HG03108 (cell line): ENCODE measurements at regions not wholly inside any gene's neighbourhood (a gene's known extent, or its start where the extent isn't known, plus 50 kb on each side); places are given as distances from the start of the nearest gene placed in this dataset.

Experiments used
- ATAC-seq: cut with Tn5 transposase; IDR thresholded peaks from one replicate; pipeline ENCODE4 v1.9.1; 2021; ENCODE audit warnings: moderate library complexity; ENCODE audit not compliant: unreplicated experiment

DNA sequence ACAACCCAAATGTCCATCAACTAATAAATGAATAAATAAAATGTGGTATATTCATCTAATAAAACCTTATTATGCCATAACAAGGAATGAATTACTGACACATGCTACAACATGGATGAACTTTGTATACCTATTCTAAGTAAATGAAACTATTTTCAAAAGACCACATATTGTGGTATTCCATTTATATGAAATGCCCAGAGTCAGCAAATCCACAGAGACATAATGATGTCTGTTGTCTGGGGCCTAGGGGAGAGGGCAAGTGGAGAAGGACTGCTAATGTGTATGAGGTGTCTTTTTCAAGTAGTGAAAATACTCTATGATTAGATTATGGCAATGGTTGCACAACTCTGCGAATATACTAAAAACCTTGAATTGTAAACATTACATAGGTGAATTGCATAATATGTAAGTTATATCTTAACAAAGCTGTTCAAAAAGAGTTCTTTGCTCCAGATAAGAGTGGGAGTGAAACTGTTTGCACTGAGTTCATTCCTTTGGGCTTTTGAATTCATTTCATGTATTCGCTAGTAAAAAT is 464.2 kb downstream of the NUF2 start:
- ATAC-seq: no peak

DNA sequence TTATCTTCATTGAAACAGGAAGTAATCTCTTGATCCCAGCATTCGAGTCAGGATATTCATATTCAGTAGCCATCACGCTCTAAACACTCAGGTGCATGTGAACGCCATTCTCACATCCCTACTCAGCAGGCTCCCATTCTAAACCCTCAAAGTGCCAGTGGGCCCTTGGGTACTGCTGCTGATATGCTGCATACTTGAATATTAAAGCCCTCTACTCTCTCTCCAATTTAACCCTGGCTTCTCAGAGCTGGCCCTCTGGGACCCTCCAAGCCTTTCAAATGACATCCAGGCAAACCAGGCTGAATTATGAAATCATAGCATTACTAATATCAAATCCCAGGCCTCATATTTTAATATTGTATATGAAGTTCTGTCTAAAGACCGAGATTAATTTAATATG is 468.2 kb downstream of the NUF2 start:
- no peak for ATAC-seq

DNA sequence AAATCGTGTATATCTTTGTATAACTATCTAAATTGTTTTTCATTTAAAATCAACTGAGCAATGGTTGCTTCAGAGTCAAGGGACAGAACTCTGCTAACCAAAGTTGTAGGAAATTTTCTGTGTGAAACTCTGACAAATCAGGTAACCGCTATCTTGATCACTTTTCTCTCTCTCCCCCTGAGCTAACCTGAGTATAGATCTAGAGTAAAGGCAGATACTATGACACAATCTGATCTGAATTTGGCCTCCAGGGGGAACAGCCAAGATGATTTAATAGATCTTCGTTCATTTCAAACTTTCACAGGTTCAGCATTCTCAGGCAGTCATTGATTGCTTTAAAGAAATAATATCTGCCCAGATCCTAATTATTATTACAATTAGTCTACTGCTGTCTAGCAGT is 472.8 kb downstream of the NUF2 start:
- no peak for ATAC-seq

DNA sequence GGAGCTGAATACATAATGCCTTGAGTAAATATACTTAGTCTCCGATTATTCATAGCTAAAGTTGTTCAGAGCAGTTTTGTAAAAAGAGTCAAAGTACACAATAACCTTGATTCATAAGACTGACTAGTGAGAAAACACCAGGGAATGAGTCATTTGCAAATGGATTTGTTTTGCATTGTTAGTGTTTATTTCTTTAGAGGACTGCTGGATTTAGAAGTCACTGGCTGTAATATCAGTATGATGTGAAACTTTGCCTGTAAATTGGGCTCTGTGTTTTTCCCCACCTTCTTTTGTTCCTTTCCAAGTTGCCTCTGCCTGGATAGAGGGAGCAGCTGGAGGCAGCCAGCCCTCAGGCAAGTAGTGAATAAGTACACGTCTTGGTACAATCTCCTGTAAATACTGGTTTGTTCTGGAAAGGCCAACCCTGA is 474.7 kb downstream of the NUF2 start:
- no peak for ATAC-seq

DNA sequence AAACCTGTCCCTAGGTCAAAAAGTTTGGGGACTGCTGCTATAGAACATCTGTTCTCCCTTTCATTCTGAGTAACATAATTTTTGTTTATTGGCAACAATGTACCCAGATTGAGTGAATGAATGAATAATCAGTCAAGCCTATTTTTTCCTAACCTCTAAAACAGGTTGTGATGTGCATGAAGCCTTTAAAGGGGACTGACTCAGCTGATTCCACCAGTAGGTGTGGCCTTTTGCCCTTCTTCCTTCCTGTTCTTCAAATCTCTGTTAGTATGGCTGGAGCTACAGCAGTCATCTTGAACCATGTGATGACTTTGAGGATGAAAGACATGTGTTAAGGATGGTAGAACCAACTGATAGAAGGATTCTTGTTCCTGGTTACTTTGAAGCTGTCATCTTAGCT is 476.1 kb downstream of the NUF2 start:
- ATAC-seq: no peak

DNA sequence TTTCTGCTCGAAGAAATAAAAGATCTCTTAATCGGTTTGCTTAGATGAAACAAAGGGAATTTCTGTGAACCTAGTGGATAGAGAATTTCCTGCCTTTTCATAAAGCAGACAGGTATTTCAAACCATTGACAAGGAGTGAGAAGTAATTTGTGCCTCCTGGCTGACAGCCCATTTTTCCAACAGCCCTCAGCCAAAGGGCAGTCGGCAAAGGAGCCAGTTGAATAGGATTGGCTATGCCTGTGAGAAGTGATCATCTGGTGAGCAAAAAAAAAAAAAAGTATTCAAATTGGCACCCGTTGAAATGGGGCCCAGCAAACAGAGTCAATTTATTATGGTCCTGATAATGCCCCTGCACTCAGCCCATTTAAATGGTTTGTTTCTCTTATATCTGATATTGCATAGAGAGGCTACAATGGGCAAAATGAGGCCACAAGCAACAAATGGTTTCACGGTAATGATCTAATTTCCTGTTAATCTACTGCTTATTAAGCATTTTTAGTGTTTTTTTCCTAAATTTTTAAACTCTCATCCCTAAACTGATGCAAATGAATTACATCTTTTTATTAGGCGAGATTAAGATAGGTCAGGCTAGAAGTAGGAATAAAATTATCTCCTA is 477.5 kb downstream of the NUF2 start:
- ATAC-seq: no peak

DNA sequence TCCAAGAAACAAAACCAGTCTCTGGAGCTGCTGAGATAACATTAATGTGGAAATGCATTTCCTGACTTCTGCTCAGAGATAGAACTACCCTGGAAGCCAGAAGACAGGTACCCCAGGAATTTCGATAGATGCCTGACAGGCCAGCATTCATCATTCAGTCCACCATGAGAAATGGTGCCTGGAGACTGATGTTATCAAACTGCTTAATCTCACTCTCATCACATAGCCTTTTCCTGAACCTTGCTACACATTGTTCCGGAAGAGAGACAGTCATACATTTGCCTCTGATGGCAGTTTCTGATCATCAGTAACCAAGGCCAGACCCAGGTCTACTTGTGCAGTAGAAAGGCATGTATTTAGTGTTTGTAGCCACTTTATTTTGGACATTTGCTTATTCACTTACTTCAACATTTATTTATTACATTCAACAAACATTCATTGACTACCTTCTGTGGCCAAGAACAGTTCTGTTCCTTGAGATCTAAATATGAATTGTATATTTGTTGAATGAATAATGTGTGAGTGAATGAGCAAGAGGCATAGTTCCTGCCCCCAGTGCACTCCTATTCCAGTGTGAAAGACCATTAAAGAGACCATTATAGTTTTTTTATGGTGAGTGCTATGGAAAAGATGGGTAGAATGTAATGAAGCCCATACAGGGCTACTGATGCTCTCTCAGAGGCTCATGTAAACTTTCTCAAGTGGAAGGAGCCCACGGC is 485.7 kb downstream of the NUF2 start:
- no peak for ATAC-seq

DNA sequence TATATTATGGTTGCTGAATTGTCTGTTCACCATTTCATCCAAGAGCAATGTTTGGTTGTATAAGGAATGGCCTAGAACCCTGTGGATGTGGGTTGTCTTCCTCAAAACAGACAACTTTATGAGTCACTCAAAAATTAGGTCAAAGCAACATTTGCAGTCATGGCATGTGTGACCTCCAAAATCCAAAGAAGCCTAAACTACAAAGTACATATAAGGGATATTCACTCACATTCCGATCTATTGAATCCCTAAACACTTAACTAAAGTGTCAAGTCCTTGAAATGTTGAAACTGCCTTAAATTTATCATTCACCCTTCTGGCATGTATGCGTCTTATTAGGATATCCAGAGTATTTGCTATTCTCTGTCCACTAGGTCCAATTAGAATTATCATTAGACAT is 491.5 kb downstream of the NUF2 start:
- no peak for ATAC-seq

DNA sequence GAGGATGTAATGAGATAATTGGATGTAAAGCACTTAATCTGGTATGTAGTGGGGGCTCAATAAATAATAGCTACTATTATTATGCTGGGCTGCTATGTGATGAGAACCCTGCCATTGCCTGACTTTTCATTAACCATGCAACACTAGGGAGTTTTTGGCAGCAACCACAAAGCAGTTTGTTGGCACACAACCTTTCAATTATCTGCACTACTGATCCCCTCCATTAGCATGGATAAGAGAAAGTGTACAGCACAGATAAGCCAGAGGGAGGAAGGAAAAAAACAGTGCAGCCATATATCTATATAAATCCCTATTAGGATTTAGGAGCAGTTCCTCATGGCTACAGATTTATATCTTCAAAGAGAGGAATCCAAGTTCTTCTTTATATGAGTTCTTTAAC is 498.5 kb downstream of the NUF2 start:
- ATAC-seq: no peak

DNA sequence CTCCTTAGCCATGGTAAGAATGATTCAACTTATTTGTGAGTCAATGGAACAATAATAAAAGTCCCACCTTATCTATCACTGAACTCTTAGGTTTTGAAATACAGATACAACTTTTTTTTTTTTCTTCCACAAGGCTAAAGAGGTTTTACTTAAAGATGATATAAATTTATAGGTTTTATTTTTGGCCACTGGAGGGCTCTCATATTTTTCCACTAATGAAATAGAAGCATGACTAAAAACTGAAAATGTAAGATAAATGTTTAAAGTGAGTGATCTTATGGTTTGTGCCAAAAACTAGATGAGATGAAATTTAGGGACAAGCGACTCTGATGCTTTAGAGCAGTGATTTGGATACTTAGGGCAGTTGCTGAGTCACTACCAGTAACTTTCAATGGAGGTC is 499.0 kb downstream of the NUF2 start:
- ATAC-seq: no peak

DNA sequence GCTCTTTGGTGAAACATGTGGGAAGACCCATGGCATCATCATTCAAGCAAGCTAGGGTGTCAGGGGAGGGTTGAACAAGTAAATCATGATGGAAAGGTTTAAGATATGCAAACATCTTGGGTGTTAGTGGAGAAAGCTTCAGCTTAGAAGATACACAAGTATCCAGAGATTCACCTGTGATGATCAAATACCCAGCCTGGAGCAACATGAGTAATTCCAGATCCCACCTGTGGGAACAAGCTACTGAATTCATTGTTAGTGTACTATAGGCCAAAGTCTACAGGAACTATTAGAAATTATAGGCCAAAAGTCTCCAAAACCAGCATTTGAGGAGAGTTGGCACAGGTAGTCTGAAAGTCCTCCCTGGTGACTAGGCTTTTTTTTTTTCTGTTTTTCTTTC is 499.9 kb downstream of the NUF2 start:
- ATAC-seq: no peak

DNA sequence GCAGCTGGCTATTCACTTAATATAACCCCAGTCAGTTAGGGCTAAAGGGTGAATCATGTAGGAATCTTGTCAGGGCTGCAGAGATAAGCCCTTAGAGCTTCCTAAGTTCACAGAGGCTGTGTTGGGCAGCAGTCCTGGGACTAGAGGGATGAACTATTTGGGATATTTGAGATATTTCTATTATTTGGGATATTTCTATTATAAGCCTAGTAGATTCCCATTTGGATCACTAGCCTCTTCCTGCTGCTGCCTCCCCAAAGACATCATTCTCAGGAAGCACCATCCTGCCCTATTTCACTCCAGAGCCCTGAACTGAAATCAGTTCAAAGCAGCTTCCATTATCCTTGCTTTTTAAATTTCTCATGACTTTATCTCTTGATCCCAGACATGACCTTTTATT is 501.3 kb downstream of the NUF2 start:
- ATAC-seq: no peak

DNA sequence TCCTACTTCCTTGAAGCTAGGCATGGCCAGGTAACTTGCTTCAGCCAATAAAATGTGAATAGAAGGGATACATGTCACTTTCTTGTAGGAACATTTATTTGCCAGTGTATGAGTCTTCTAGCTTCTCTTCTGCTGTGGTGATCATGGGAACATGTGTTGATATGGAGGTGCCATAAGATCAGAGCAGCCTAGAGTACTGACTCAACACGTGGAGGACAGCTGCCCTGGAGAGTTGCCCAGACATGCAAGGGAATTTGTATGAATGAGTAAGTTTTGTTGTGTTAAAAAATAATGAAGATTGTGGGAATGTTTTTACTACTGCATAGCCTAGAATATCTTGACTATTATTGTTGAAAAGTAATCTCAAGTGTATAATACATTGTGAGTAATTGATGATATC is 502.3 kb downstream of the NUF2 start:
- no peak for ATAC-seq

DNA sequence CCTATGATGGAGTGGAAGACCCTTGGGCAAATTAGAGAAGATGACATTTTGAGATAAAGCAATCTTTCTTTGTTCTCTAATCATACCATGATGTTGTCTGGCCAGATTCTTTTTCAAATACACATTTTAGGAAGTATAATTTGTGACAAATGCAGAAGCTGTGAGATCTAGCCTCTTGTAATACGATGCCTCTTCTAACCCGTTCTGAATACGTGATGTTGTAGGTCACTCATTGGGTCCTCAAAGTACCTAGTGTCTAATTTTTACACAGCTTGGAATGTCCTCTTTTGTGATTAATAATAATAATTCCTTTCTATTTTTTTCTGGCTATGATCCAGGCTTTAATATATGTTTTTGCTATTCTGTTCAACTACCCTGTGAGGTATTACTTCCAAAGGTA is 502.7 kb downstream of the NUF2 start:
- ATAC-seq: no peak

DNA sequence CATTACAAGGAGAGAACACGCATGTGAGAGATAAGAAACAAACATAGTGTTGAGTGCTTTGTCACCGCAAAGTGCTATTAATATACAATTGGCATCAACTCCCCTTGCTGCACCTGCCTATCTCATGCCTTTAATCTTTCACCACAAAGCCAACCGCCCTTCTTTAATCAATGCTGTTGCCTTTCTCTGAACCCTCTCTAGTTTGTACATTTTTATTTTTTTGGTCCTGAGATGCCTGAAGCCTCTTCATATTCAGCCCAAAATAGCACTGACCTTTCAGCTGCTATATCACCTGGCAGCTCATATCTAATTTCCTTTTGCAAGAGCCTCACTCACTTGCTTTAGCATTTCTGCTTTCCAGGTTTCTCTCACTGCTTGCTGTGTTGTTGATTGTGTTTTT is 504.7 kb downstream of the NUF2 start:
- no peak for ATAC-seq

DNA sequence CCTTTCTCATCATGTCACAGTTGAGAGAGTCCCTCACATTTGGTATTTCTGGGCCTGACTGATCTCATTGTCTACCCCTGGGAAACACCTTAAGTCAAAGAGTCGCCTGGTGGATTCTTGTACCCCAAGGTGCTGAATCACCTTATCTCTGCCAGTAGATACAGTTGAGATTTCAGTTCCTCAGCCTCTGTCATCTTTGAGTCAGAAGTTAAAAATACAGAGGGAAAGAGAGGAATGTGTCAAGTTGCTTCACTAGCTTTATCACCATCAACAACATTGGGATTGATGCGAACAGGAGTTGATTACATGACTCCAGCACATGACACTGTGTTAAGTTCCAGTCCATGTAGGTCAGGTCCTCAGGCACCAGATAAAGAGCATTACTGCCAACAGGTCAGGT is 513.0 kb downstream of the NUF2 start:
- ATAC-seq: no peak

DNA sequence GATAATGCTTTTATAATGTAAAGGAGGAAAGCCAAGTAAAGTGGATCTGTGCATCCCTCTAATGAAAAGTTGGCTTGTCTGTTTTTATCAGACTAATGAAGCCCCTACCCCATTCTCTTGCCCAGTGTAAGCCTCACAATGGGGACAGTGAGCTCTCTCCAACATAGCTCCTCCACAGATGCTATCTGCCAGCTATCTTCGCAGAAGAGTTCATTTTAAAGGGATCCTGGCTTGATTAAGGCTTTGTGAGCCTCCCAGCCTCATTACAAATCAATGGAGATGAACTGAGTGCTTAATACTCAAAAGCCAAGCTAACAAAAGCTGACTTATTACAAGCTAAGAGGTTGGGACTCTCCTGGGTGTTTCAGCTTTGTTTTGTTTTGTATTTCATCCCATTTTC is 514.7 kb downstream of the NUF2 start:
- ATAC-seq: no peak

DNA sequence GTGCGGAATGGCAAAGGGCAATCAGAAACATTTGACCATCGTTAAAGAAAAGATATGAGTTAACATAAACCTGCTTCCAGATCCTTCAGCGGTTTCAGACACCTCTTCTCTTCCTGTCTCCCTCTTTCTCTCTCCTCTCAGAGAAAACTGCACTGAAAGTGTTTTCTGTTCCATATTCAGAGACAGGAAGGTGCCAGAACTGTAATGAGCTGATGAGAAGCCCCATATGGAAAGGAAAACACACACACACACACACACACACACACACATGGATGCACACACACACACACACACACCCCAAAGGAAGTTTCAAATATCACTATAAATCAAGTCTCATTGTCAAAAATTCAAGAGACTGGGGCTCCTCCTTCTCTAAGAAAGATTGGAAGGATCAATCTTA is 515.5 kb downstream of the NUF2 start:
- ATAC-seq: no peak

DNA sequence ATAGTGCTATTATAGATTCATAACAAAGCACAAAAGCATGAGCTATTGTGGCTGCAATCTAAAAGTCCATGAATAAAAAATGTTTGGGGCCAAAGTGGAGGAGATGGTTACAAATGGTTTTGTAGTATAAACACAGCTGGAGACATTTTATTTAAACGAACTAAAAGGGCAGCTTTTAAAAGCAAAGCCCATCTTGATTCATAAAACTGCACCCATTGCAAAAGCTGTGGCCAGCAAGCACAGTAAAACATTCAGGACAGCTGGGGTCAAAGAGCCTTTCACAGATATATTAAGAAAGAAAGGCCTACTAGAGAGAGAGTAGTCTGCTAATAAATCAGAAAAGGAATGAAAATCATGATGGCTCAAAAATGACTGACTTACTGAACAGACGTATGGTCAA is 520.8 kb downstream of the NUF2 start:
- ATAC-seq: no peak

DNA sequence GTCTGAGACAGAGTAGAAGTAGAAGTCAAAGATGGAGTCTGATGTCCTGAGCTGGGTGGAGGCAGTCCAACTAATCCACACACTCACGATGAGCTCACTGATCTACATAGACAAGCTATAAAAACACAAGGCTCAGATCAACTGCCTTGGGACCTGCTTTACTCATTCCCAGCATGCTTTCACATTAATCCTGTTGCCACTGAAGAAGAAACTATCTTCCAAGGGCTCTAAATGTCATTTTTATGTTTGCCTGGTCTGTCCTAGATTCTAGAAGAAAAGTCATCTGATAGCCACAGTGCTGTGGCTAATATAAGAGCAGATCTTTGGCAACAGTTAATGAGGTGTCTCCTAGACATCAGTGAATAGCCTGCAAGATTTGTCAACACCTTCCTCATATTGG is 522.7 kb downstream of the NUF2 start:
- ATAC-seq: no peak

DNA sequence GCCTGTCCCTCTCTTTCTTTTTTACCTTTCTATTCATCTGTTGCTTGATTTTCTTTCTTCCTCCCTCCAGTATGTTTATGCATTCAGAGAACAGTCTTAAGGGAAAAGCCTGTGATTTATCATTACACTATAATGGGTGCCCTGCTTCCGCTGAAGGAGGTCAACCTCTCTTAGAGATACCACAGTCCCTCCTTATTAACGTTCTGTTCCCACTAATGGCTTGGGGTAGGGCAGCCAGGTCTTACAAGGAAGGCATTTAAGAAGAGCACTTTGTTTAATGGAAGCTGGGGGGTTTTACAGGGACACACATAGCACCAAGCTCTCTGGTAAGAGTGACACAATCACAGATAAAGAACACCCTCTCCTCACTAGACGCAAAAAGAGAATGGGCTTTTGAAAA is 523.5 kb downstream of the NUF2 start:
- ATAC-seq: no peak

DNA sequence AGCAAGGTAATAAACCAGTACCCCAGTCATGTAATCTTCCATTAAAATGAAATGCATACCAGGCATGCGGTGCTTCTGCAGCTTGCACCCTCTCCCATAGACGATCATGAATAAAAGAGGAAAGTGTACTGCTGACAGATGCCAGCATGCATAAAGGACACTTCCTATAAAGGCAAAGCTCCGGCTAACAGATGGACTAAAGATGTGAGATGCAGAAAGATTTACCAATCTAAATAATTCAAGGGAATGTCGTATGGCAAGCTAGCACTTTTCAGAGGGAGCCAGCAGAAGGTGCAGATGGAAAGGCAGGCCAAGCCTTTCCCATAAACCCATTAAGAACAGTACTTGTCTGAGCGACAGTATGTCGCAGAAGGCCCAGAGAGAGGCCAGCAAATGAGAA is 542.0 kb downstream of the NUF2 start:
- ATAC-seq: no peak

DNA sequence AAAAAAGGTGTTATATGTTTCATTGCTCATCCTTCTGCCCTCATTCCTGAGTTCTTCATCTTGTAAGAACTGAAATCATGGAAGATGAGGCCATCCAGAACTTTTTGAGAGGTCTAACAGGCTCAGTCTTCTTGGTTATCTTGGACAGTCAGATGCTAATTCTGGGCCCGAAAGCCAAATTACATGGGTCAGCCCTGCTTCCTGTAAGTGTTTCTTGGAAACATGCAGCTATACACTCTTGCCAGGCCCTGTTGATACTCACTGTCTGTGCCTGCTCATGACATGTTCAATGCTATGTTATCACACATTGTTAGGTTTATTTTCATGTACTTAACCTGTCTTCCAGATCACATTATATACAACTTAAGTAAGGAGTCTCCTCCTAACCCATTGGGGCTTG is 542.5 kb downstream of the NUF2 start:
- no peak for ATAC-seq
